ENCODE measurements at regions not wholly inside any gene's neighbourhood (a gene's known extent, or its start where the extent isn't known, plus 50 kb on each side); places are given as distances from the start of the nearest gene placed in this dataset.
A peak's percentile ranks its signal among the peaks of the same experiment; 100 is the strongest.

DNA sequence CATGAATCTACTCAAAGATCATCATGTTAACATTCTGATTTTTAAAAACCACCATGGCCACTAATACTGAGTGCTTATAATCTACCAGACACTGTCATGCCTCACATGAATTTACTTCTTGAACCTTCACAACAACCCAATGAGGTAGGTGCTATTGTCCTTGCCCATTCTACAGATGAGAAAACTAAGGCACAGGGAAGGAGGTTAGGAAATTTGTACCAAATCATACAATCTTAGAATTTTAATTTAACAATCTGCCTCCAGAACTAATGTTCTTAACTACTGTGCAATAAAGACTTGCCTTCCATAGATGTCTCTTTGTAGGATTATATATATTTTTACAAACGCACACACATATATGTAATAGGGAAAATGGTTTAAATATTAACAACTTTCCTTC lies 269.5 kb downstream of the ALDH8A1 start:
- H3K4me1 Mint-ChIP-seq = no peaks in the 10 kb centered on the region
- no peaks in the 10 kb centered on the region for H3K36me3 Mint-ChIP-seq (ENCODE audit: low read depth)
- H3K27me3 Mint-ChIP-seq (ENCODE audit: low read depth, poor library complexity) = no peaks in the 10 kb centered on the region

DNA sequence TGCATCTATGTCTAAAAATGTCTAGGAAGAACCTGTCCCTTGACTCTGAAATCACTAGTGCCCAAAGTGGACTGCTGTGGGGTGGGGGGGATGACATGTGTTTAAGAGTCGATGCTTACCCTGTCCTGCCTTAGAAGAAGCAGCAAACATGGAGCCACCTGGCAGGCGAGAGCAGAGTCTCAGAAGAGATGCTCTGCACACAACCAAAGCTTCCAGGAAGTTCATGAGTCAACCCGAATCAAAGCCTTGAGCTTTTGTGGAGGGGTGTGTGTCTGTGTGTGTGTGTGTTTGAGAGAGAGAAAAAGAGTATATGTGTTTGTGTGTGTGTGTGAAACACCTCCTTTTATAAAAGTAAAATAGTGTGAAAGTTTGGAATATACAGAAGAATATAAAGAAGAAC lies 269.9 kb downstream of the ALDH8A1 start:
- Mint-ChIP-seq H3K4me3 (no peak overlapping the region), H3K27me3 (ENCODE audit: low read depth, poor library complexity) (no peaks in the 10 kb centered on the region), H3K27ac (no peak overlapping the region), H3K36me3 (ENCODE audit: low read depth) (no peaks in the 10 kb centered on the region), H3K4me1 (no peaks in the 10 kb centered on the region), H3K9me3 (no peaks in the 10 kb centered on the region)
- TF ChIP-seq, protein P1, sequence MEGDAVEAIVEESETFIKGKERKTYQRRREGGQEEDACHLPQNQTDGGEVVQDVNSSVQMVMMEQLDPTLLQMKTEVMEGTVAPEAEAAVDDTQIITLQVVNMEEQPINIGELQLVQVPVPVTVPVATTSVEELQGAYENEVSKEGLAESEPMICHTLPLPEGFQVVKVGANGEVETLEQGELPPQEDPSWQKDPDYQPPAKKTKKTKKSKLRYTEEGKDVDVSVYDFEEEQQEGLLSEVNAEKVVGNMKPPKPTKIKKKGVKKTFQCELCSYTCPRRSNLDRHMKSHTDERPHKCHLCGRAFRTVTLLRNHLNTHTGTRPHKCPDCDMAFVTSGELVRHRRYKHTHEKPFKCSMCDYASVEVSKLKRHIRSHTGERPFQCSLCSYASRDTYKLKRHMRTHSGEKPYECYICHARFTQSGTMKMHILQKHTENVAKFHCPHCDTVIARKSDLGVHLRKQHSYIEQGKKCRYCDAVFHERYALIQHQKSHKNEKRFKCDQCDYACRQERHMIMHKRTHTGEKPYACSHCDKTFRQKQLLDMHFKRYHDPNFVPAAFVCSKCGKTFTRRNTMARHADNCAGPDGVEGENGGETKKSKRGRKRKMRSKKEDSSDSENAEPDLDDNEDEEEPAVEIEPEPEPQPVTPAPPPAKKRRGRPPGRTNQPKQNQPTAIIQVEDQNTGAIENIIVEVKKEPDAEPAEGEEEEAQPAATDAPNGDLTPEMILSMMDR (IDR thresholded peaks at IDR 0.05) = no peak
- DNase-seq = no peak

More for the DNA sequence above, 269.5 kb downstream of the ALDH8A1 start:
- Mint-ChIP-seq H3K4me3 (no peak overlapping the region), H3K9me3 (no peaks in the 10 kb centered on the region), H3K27ac (no peak overlapping the region)
- TF ChIP-seq, protein P1 (IDR thresholded peaks at IDR 0.05) = no peak
- no peak for DNase-seq

DNA sequence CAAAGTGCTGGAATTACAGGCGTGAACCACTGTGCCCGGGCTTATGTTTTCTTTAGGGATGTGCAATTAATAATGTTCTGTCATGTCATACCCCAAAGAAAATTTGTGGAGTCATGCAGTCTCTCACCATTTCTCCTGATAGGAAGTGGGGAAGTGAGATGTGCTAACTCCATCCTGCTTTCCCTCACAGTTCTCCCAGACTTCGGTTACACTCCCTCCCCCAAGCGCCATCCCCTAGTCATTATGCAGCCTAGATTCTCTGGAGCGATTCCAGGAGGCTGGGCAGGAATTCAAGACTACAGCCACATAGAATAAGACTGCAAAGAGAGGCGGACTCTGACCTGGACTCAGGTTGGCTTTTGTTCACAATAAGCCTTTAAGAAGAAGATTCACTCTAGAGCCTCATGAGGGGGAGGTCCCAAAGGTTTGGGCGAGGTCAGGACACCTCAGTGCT lies 271.4 kb downstream of the ALDH8A1 start:
- no peaks in the 10 kb centered on the region for H3K36me3 Mint-ChIP-seq (ENCODE audit: low read depth)
- H3K4me3 Mint-ChIP-seq = no peak overlapping the region
- no peaks in the 10 kb centered on the region for H3K9me3 Mint-ChIP-seq
- no peak for DNase-seq
- TF ChIP-seq, protein P1 (IDR thresholded peaks at IDR 0.05) = no peak
- H3K4me1 Mint-ChIP-seq = peaks cover 3% of the 10 kb centered on the region
- H3K27ac Mint-ChIP-seq = no peak overlapping the region
- H3K27me3 Mint-ChIP-seq (ENCODE audit: low read depth, poor library complexity) = no peaks in the 10 kb centered on the region

DNA sequence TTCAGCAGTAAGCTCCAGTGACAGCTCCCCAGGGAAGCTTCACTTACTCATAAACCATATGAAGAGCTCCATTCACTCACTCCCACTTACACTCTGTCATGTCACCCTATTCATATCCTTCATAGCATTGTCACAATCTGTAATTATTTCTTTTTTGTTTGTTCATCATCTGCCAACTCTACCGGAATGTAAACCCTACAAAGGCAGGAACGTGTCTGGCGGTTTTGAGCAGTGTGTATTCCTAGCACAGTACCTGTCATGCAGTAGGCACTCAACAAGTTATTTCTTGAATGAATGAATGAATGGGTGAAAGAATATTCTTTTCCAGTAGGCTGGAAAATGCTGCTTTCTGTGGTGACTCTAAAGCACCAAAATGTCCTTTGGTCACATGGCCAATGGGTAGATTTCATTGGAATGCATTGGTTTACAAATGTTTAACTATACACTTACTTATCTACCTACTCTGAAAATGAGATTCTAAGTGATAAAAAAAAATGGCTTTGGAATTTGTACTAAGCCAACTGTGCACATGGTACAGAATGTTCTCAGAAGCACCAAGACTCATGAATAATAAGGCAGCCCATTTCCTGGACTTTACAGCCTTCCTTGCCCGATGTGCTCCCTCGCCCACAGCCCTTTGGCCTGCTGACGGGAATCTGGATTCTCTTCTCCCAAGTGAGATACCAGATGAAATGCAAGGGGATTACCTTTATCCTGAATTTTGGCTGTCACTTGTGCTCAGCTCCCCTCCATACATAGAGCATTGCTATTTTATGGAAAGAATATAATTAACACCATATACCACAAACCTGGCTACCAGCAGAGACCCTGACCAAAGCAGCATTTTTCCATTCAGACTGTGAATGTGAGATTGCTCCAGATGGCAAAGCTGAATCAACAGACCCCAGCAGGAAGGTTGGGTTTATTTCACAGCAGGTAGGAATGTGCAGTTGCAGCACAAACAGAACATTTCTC lies 273.3 kb downstream of the ALDH8A1 start:
- Mint-ChIP-seq H3K27ac (peak overlapping the region; percentile 88), H3K36me3 (ENCODE audit: low read depth) (no peaks in the 10 kb centered on the region)

DNA sequence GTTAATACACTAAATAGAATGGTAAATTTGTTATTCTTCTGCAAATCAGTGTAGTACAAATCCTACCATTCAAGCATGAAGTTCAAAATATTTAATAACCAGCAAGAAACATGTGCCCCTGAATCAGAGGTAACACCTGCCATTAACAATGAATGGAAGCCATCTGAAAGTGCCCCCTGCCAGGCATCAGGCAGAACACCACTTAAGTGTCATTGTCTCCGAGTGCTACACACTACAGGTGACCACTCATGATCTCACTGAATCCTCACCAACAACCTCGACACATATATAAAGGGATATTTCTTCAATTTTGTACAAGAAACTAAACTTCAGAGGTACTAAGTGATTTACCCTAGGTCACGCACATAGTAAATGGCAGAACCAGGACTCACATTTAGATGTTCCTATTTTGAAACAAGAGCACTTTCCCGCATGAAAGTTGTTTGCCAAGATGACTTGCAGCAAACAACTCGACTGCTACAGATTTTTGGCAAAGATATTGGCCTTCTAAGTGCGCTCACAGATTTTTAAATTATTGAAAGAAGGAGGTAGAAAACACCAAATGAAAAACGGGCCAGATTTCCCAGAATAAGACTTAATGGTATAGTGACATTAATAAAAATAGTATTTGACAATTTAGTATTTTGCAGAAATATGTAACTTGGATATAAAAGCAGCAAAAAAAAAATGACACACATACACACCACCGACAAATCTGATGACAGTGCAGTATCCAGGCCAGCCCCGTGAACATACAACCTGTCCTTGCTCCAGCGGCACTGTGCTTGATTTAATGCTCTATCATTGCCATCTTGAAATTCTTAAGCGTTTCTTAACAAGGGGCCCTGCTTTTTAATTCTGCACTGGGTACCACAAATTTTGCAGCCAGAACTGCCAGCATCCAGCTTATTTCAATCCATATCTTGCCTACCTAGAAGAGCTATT lies 274.5 kb downstream of the ALDH8A1 start:
- H3K4me3 Mint-ChIP-seq = no peak overlapping the region
- TF ChIP-seq, protein P1 (IDR thresholded peaks at IDR 0.05) = no peak
- no peak overlapping the region for H3K27ac Mint-ChIP-seq
- no peaks in the 10 kb centered on the region for H3K27me3 Mint-ChIP-seq (ENCODE audit: low read depth, poor library complexity)
- peaks cover 8% of the 10 kb centered on the region for H3K4me1 Mint-ChIP-seq
- H3K9me3 Mint-ChIP-seq = no peaks in the 10 kb centered on the region
- DNase-seq = no peak
- H3K36me3 Mint-ChIP-seq (ENCODE audit: low read depth) = no peaks in the 10 kb centered on the region

More for the DNA sequence above, 273.3 kb downstream of the ALDH8A1 start:
- TF ChIP-seq, protein P1 (IDR thresholded peaks at IDR 0.05) = no peak
- peaks cover 8% of the 10 kb centered on the region for H3K4me1 Mint-ChIP-seq
- DNase-seq = no peak
- no peak overlapping the region for H3K4me3 Mint-ChIP-seq
- no peaks in the 10 kb centered on the region for H3K27me3 Mint-ChIP-seq (ENCODE audit: low read depth, poor library complexity)
- no peaks in the 10 kb centered on the region for H3K9me3 Mint-ChIP-seq
